ENCODE measurements at regions not wholly inside any gene's neighbourhood (a gene's known extent, or its start where the extent isn't known, plus 50 kb on each side); places are given as distances from the start of the nearest gene placed in this dataset.

DNA sequence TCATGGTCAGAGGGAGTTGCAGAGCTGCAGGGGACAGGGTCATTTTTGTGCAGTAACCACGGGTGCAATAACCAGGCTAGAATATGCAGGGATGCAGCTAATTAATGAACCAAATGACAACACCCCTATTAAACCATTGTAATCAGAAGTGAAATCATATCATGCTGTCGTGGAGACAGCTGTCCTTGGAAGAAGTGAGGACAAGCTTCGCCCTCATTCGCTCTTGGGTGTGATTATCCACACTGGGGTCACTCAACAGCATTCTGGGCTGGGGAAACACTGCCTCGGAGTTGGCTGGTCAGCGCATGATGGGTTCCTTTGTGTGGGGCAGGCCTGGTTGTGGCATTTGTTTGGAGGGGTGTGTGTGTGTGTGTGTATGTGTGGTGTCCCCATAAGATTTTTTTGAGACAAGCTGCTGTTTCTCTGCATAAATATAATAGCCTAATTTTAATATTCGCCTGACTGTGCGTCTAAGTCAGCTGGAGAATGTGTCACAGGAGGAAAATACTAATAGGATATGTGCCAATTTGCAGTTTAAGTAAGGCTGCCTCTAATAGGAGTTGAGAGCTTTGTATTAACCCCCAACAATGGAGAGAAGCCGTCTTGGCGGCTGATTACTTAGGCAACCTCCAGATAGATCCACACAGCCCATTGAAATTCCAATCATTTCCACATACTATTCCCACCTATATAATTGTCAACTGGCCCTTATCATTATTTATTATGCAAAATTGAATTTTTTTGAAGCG is 149.4 kb downstream of the DNAJB6 start:
- H3K4me1 ChIP-seq (ENCODE audit: control insufficient read depth, insufficient read depth, low read depth, low read length): no peaks in the 10 kb centered on the region
- H3K9me3 ChIP-seq (ENCODE audit: control insufficient read depth, low read length): no peaks in the 10 kb centered on the region
- H2BK120ac ChIP-seq (ENCODE audit: low read depth, low read length): no peak overlapping the region
- H3K36me3 ChIP-seq (ENCODE audit: control insufficient read depth in 1 of 2, insufficient read depth in 2 of 2, low read depth in 1 of 2, low read length in 2 of 2): no peaks in the 10 kb centered on the region
- H2BK5ac ChIP-seq (ENCODE audit: low read depth, low read length, poor library complexity, severe bottlenecking): no peak overlapping the region
- no peak overlapping the region for H2AK5ac ChIP-seq (ENCODE audit: low read length, severe bottlenecking)
- no peak overlapping the region for H3K4me3 ChIP-seq (ENCODE audit: insufficient read depth in 1 of 2, low read depth in 1 of 2, low read length in 2 of 2)
- no peak overlapping the region for H4K91ac ChIP-seq (ENCODE audit: low read length)
- H2AFZ ChIP-seq (ENCODE audit: low read depth, low read length): no peak overlapping the region
- no peak overlapping the region for H4K8ac ChIP-seq (ENCODE audit: low read length)
- H2BK12ac ChIP-seq (ENCODE audit: low read length in 2 of 2): no peak overlapping the region
- no peak overlapping the region for H3K27ac ChIP-seq (ENCODE audit: low read length, poor library complexity, severe bottlenecking)
- H3K23ac ChIP-seq (ENCODE audit: low read length in 2 of 2): no peak overlapping the region
- H3K4me2 ChIP-seq (ENCODE audit: low read length, poor library complexity, severe bottlenecking): no peak overlapping the region
- H3K79me1 ChIP-seq (replicated peaks; ENCODE audit: low read length, poor library complexity, severe bottlenecking): no peaks in the 10 kb centered on the region
- H3K18ac ChIP-seq (ENCODE audit: low read depth in 1 of 2, low read length in 2 of 2): no peak overlapping the region
- 79% methylated on average over 10 of the region's 11 CpGs for WGBS
- peaks cover 0 to 3% of the 10 kb centered on the region in 2 experiments for H3K27me3 ChIP-seq (ENCODE audit: control insufficient read depth in 1 of 2, insufficient read depth in 1 of 2, low read length in 2 of 2)
- H3K9ac ChIP-seq (ENCODE audit: low read length): no peak overlapping the region
- H3K4ac ChIP-seq (ENCODE audit: low read depth in 1 of 2, low read length in 2 of 2): no peak overlapping the region
- H2BK15ac ChIP-seq (ENCODE audit: low read depth, poor library complexity, severe bottlenecking): no peak overlapping the region
- DNase-seq: no peak
- H3K14ac ChIP-seq (ENCODE audit: low read length in 2 of 2): no peak overlapping the region

DNA sequence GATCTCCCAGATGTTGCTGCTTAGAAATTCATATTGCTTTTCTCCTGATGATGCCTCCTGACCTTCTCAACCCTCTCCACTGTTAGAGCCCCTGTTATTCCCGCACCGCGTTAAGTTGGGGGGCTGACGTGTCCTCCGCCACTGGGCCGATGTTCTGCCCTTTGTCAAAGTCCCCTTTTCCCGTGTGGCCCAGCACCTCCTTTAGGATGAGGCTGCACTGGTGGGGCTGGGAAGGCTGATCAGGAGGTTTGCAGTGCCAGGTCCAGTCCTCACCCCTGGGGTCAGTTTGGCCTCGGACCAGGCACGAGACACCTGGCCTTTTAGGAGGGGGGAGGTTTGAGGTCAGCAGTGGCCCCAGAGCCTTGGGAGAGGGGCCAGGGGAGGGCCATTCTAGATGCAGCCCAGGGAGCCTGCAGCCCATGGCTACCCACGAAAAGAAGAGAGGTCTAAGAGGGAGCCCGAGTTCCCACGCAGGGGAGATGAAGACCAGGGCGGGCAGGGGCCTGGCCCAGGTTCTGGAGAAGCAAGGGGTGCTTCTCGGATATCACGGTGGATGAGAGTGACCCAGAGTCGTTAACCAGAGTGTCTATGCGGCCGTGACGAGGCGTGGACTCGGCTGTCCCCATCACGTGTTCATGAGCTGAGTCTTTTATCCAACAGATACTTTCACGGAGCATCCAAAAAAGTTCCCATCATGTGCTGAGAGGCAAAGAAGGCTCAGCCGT is 150.4 kb downstream of the DNAJB6 start:
- H3K27me3 ChIP-seq (ENCODE audit: control insufficient read depth in 1 of 2, insufficient read depth in 1 of 2, low read length in 2 of 2): peaks cover 0 to 3% of the 10 kb centered on the region in 2 experiments
- H2BK15ac ChIP-seq (ENCODE audit: low read depth, poor library complexity, severe bottlenecking): no peak overlapping the region
- no peaks in the 10 kb centered on the region for H3K36me3 ChIP-seq (ENCODE audit: control insufficient read depth in 1 of 2, insufficient read depth in 2 of 2, low read depth in 1 of 2, low read length in 2 of 2)
- H3K4me3 ChIP-seq (ENCODE audit: insufficient read depth in 1 of 2, low read depth in 1 of 2, low read length in 2 of 2): no peak overlapping the region
- no peak overlapping the region for H3K4me2 ChIP-seq (ENCODE audit: low read length, poor library complexity, severe bottlenecking)
- H4K8ac ChIP-seq (ENCODE audit: low read length): no peak overlapping the region
- no peak overlapping the region for H3K4ac ChIP-seq (ENCODE audit: low read depth in 1 of 2, low read length in 2 of 2)
- H2AFZ ChIP-seq (ENCODE audit: low read depth, low read length): no peak overlapping the region
- no peak overlapping the region for H2BK12ac ChIP-seq (ENCODE audit: low read length in 2 of 2)
- H4K91ac ChIP-seq (ENCODE audit: low read length): no peak overlapping the region
- no peaks in the 10 kb centered on the region for H3K4me1 ChIP-seq (ENCODE audit: control insufficient read depth, insufficient read depth, low read depth, low read length)
- WGBS: 87% methylated on average over 24 of the region's 24 CpGs
- H3K14ac ChIP-seq (ENCODE audit: low read length in 2 of 2): no peak overlapping the region
- H3K79me1 ChIP-seq (replicated peaks; ENCODE audit: low read length, poor library complexity, severe bottlenecking): no peaks in the 10 kb centered on the region
- no peak overlapping the region for H3K18ac ChIP-seq (ENCODE audit: low read depth in 1 of 2, low read length in 2 of 2)
- H3K27ac ChIP-seq (ENCODE audit: low read length, poor library complexity, severe bottlenecking): no peak overlapping the region
- no peak for DNase-seq
- H3K9ac ChIP-seq (ENCODE audit: low read length): no peak overlapping the region
- H3K9me3 ChIP-seq (ENCODE audit: control insufficient read depth, low read length): no peaks in the 10 kb centered on the region
- no peak overlapping the region for H3K23ac ChIP-seq (ENCODE audit: low read length in 2 of 2)
- no peak overlapping the region for H2BK120ac ChIP-seq (ENCODE audit: low read depth, low read length)
- H2AK5ac ChIP-seq (ENCODE audit: low read length, severe bottlenecking): no peak overlapping the region
- no peak overlapping the region for H2BK5ac ChIP-seq (ENCODE audit: low read depth, low read length, poor library complexity, severe bottlenecking)

DNA sequence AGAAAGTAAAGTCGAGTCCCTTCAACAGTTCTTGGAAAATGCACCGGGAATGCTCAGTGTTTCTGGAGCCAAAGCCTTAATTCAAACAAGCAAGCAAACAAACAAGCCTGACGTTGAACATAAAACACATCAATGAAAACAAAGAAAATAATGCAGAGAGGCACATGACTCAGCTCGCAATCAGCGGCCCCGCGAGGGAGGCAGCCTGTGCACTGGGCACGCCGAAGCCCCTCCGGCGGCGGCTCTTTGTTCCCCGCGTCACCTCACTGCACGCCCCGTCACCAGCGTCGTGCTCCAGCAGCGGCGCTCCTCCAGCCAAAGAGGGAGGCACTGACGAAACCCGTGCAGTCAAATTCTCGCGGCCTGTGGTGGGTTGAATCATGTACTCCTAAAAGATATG is 151.5 kb downstream of the DNAJB6 start:
- no peak overlapping the region for H3K4me2 ChIP-seq (ENCODE audit: low read length, poor library complexity, severe bottlenecking)
- H3K9ac ChIP-seq (ENCODE audit: low read length): no peak overlapping the region
- no peaks in the 10 kb centered on the region for H3K4me1 ChIP-seq (ENCODE audit: control insufficient read depth, insufficient read depth, low read depth, low read length)
- H3K36me3 ChIP-seq (ENCODE audit: control insufficient read depth in 1 of 2, insufficient read depth in 2 of 2, low read depth in 1 of 2, low read length in 2 of 2): no peaks in the 10 kb centered on the region
- no peaks in the 10 kb centered on the region for H3K79me1 ChIP-seq (replicated peaks; ENCODE audit: low read length, poor library complexity, severe bottlenecking)
- H3K4ac ChIP-seq (ENCODE audit: low read depth in 1 of 2, low read length in 2 of 2): no peak overlapping the region
- no peak overlapping the region for H2AFZ ChIP-seq (ENCODE audit: low read depth, low read length)
- no peak overlapping the region for H2AK5ac ChIP-seq (ENCODE audit: low read length, severe bottlenecking)
- H2BK15ac ChIP-seq (ENCODE audit: low read depth, poor library complexity, severe bottlenecking): no peak overlapping the region
- no peak for DNase-seq
- no peak overlapping the region for H3K18ac ChIP-seq (ENCODE audit: low read depth in 1 of 2, low read length in 2 of 2)
- no peak overlapping the region for H2BK12ac ChIP-seq (ENCODE audit: low read length in 2 of 2)
- no peak overlapping the region for H4K91ac ChIP-seq (ENCODE audit: low read length)
- H3K27me3 ChIP-seq (ENCODE audit: control insufficient read depth in 1 of 2, insufficient read depth in 1 of 2, low read length in 2 of 2): peaks cover 0 to 3% of the 10 kb centered on the region in 2 experiments
- WGBS: 90% methylated on average over 22 of the region's 24 CpGs
- H2BK120ac ChIP-seq (ENCODE audit: low read depth, low read length): no peak overlapping the region
- H3K27ac ChIP-seq (ENCODE audit: low read length, poor library complexity, severe bottlenecking): no peak overlapping the region
- H3K9me3 ChIP-seq (ENCODE audit: control insufficient read depth, low read length): no peaks in the 10 kb centered on the region
- H3K4me3 ChIP-seq (ENCODE audit: insufficient read depth in 1 of 2, low read depth in 1 of 2, low read length in 2 of 2): no peak overlapping the region
- no peak overlapping the region for H3K14ac ChIP-seq (ENCODE audit: low read length in 2 of 2)
- H3K23ac ChIP-seq (ENCODE audit: low read length in 2 of 2): no peak overlapping the region
- no peak overlapping the region for H4K8ac ChIP-seq (ENCODE audit: low read length)
- H2BK5ac ChIP-seq (ENCODE audit: low read depth, low read length, poor library complexity, severe bottlenecking): no peak overlapping the region

DNA sequence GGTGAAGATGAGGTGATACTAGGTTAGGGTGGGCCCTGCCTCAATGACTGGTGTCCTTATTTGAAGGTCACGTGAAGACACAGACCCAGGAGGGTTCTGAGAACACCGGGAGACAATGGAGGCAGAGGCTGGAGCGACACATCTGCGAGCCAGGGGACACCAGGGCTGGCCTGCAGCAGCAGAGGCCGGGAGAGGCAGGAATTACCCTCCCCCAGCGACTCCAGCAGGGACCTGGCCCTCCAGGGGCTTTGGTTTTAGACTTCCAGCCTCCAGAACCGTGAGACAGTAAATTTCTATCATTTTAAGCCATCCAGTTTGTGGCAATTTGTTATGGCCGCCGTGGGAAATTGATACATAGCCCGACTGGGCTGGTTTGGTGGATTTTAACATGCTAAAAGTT is 152.2 kb downstream of the DNAJB6 start:
- no peaks in the 10 kb centered on the region for H3K4me1 ChIP-seq (ENCODE audit: control insufficient read depth, insufficient read depth, low read depth, low read length)
- H3K4me3 ChIP-seq (ENCODE audit: insufficient read depth in 1 of 2, low read depth in 1 of 2, low read length in 2 of 2): no peak overlapping the region
- no peak overlapping the region for H3K9ac ChIP-seq (ENCODE audit: low read length)
- H3K36me3 ChIP-seq (ENCODE audit: control insufficient read depth in 1 of 2, insufficient read depth in 2 of 2, low read depth in 1 of 2, low read length in 2 of 2): no peaks in the 10 kb centered on the region
- no peaks in the 10 kb centered on the region for H3K79me1 ChIP-seq (replicated peaks; ENCODE audit: low read length, poor library complexity, severe bottlenecking)
- no peak overlapping the region for H2AFZ ChIP-seq (ENCODE audit: low read depth, low read length)
- no peak overlapping the region for H2BK120ac ChIP-seq (ENCODE audit: low read depth, low read length)
- no peak overlapping the region for H2BK5ac ChIP-seq (ENCODE audit: low read depth, low read length, poor library complexity, severe bottlenecking)
- H3K23ac ChIP-seq (ENCODE audit: low read length in 2 of 2): no peak overlapping the region
- H2AK5ac ChIP-seq (ENCODE audit: low read length, severe bottlenecking): no peak overlapping the region
- 80% methylated on average over 10 of the region's 10 CpGs for WGBS
- H3K27ac ChIP-seq (ENCODE audit: low read length, poor library complexity, severe bottlenecking): no peak overlapping the region
- DNase-seq: no peak
- H4K8ac ChIP-seq (ENCODE audit: low read length): no peak overlapping the region
- H2BK15ac ChIP-seq (ENCODE audit: low read depth, poor library complexity, severe bottlenecking): no peak overlapping the region
- H2BK12ac ChIP-seq (ENCODE audit: low read length in 2 of 2): no peak overlapping the region
- H3K14ac ChIP-seq (ENCODE audit: low read length in 2 of 2): no peak overlapping the region
- H3K9me3 ChIP-seq (ENCODE audit: control insufficient read depth, low read length): no peaks in the 10 kb centered on the region
- no peak overlapping the region for H3K4me2 ChIP-seq (ENCODE audit: low read length, poor library complexity, severe bottlenecking)
- H3K18ac ChIP-seq (ENCODE audit: low read depth in 1 of 2, low read length in 2 of 2): no peak overlapping the region
- no peak overlapping the region for H3K4ac ChIP-seq (ENCODE audit: low read depth in 1 of 2, low read length in 2 of 2)
- H4K91ac ChIP-seq (ENCODE audit: low read length): no peak overlapping the region
- peaks cover 0 to 3% of the 10 kb centered on the region in 2 experiments for H3K27me3 ChIP-seq (ENCODE audit: control insufficient read depth in 1 of 2, insufficient read depth in 1 of 2, low read length in 2 of 2)
